ENCODE measurements at regions not wholly inside any gene's neighbourhood (a gene's known extent, or its start where the extent isn't known, plus 50 kb on each side); places are given as distances from the start of the nearest gene placed in this dataset.

DNA sequence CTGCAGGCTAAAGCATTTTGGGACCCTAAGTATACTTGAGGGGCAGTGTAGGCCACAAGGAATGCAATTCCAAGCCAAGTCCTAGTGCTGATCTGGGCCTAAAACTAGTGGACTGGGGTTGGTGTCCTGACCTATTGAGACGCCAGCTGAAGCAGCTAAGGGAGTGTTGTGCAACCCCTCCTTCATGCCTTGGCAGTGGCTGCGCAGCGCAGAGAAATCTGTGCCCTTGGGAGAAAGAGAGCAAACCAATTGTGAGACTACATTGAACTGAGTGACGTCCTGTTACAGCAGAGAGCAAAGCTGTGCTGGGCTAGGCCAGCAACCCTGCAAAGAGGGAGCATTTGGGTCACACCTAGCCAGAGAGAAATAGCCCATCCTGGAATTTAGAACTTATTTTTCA is 2715.0 kb upstream of the PCDH20 start:
- TF ChIP-seq, protein P1, sequence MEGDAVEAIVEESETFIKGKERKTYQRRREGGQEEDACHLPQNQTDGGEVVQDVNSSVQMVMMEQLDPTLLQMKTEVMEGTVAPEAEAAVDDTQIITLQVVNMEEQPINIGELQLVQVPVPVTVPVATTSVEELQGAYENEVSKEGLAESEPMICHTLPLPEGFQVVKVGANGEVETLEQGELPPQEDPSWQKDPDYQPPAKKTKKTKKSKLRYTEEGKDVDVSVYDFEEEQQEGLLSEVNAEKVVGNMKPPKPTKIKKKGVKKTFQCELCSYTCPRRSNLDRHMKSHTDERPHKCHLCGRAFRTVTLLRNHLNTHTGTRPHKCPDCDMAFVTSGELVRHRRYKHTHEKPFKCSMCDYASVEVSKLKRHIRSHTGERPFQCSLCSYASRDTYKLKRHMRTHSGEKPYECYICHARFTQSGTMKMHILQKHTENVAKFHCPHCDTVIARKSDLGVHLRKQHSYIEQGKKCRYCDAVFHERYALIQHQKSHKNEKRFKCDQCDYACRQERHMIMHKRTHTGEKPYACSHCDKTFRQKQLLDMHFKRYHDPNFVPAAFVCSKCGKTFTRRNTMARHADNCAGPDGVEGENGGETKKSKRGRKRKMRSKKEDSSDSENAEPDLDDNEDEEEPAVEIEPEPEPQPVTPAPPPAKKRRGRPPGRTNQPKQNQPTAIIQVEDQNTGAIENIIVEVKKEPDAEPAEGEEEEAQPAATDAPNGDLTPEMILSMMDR (IDR thresholded peaks at IDR 0.05), result no peak
- no peak for TF ChIP-seq POLR2A (IDR thresholded peaks at IDR 0.05)

Measured in ovary (tissue), 3 donors.